Breast epithelium (tissue), 3 donors: ENCODE measurements at regions not wholly inside any gene's neighbourhood (a gene's known extent, or its start where the extent isn't known, plus 50 kb on each side); places are given as distances from the start of the nearest gene placed in this dataset.

ENCODE experiments used
- POLR2A ChIP-seq: fragments of 450-650 bp; IDR thresholded peaks from one replicate; pipeline ENCODE4 v1.6.1; 2016; ENCODE audit warnings: antibody characterized with exemption, mild to moderate bottlenecking, moderate library complexity
- TF ChIP-seq, protein P1 (sequence below), 3 donors: fragments of 450-650 bp; IDR thresholded peaks; one replicate each; pipeline ENCODE4 v1.5.1; 2016 to 2017; ENCODE audit warnings: antibody characterized with exemption in 3 of 3, mild to moderate bottlenecking in 3 of 3, moderate library complexity in 3 of 3

DNA sequence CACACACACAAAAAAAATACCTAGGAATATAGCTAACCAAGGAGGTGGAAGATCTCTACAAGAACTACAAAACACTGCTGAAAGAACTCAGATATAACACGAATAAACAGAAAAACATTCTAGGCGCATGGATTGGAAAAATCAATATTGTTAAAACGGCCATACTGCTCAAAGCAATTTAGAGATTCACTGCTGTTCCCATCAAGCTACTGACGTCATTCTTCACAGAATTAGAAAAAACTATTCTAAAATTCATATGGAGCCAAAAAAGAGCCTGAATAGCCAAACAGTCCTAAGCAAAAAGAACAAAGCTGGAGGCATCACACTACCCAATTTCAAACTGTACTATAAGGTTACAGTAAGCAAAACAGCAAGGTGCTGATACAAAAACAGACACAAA lies 390.2 kb downstream of the IDS start:
- no peak for TF ChIP-seq POLR2A
- TF ChIP-seq, protein P1, sequence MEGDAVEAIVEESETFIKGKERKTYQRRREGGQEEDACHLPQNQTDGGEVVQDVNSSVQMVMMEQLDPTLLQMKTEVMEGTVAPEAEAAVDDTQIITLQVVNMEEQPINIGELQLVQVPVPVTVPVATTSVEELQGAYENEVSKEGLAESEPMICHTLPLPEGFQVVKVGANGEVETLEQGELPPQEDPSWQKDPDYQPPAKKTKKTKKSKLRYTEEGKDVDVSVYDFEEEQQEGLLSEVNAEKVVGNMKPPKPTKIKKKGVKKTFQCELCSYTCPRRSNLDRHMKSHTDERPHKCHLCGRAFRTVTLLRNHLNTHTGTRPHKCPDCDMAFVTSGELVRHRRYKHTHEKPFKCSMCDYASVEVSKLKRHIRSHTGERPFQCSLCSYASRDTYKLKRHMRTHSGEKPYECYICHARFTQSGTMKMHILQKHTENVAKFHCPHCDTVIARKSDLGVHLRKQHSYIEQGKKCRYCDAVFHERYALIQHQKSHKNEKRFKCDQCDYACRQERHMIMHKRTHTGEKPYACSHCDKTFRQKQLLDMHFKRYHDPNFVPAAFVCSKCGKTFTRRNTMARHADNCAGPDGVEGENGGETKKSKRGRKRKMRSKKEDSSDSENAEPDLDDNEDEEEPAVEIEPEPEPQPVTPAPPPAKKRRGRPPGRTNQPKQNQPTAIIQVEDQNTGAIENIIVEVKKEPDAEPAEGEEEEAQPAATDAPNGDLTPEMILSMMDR (IDR thresholded peaks at IDR 0.05), result no peak
